Endodermal cell (in vitro differentiated cells): ENCODE measurements at regions not wholly inside any gene's neighbourhood (a gene's known extent, or its start where the extent isn't known, plus 50 kb on each side); places are given as distances from the start of the nearest gene placed in this dataset.

Experiments
- DNase-seq: peaks from one replicate; pipeline ENCODE4 v3.0.0-alpha.2; 2017
- H3K27ac ChIP-seq: 2 replicates; pipeline ENCODE4 v1.5.1; 2013; ENCODE audit warnings: mild to moderate bottlenecking, low read depth, low read length, moderate library complexity
- H3K27me3 ChIP-seq: 2 replicates; pipeline ENCODE4 v1.6.1; 2013; ENCODE audit warnings: mild to moderate bottlenecking, low read length, moderate library complexity; ENCODE audit not compliant: insufficient read depth, control insufficient read depth, poor library complexity, severe bottlenecking
- H3K36me3 ChIP-seq: 2 replicates; pipeline ENCODE4 v1.7.0; 2013; ENCODE audit warnings: mild to moderate bottlenecking, low read length, moderate library complexity; ENCODE audit not compliant: control insufficient read depth, insufficient read depth
- H3K4me1 ChIP-seq: one replicate; pipeline ENCODE4 v1.7.0; 2013; ENCODE audit warnings: low read length; ENCODE audit not compliant: control insufficient read depth, insufficient read depth
- H3K4me3 ChIP-seq: 2 replicates; pipeline ENCODE4 v1.5.1; 2013; ENCODE audit warnings: mild to moderate bottlenecking, low read length, moderate library complexity
- H3K9ac ChIP-seq: 2 replicates; pipeline ENCODE4 v1.6.1; 2013; ENCODE audit warnings: mild to moderate bottlenecking, low read length, moderate library complexity; ENCODE audit not compliant: poor library complexity, severe bottlenecking; ENCODE audit errors: extremely low read depth
- H3K9me3 ChIP-seq: 2 replicates; pipeline ENCODE4 v1.6.1; 2013; ENCODE audit warnings: mild to moderate bottlenecking, low read length, moderate library complexity; ENCODE audit not compliant: control insufficient read depth
- H3K27ac Mint-ChIP-seq: 2 replicates; pipeline ENCODE4 v1.8.0; 2020; ENCODE audit warnings: mixed read lengths
- H3K27me3 Mint-ChIP-seq: 2 replicates; pipeline ENCODE4 v1.8.0; 2021; ENCODE audit warnings: mild to moderate bottlenecking, mixed read lengths; ENCODE audit not compliant: insufficient read depth
- H3K36me3 Mint-ChIP-seq: 2 replicates; pipeline ENCODE4 v1.8.0; 2020; ENCODE audit warnings: low read depth, mixed read lengths
- H3K4me1 Mint-ChIP-seq: 2 replicates; pipeline ENCODE4 v1.8.0; 2020; ENCODE audit warnings: mixed read lengths
- H3K4me3 Mint-ChIP-seq: 2 replicates; pipeline ENCODE4 v1.8.0; 2020; ENCODE audit warnings: mild to moderate bottlenecking, moderate library complexity, mixed read lengths
- H3K9me3 Mint-ChIP-seq: 2 replicates; pipeline ENCODE4 v1.8.0; 2020; ENCODE audit warnings: mild to moderate bottlenecking, mixed read lengths
- CTCF ChIP-seq: fragments of 200-600 bp; sonication (generic); conservative IDR thresholded peaks from 2 replicates; pipeline ENCODE4 v1.5.0; 2021; ENCODE audit warnings: antibody characterized with exemption, mild to moderate bottlenecking
- WGBS, 2 experiments: methylation state at CpG; one replicate each; pipeline versions ENCODE4 v1.1.5 to v1.1.7; 2013; ENCODE audit warnings: missing lambda C conversion rate in 2 of 2, mixed read lengths in 1 of 2; ENCODE audit not compliant: insufficient coverage in 1 of 2, insufficient read length in 1 of 2; 5-methylcytosine and 5-hydroxymethylcytosine counted together

DNA sequence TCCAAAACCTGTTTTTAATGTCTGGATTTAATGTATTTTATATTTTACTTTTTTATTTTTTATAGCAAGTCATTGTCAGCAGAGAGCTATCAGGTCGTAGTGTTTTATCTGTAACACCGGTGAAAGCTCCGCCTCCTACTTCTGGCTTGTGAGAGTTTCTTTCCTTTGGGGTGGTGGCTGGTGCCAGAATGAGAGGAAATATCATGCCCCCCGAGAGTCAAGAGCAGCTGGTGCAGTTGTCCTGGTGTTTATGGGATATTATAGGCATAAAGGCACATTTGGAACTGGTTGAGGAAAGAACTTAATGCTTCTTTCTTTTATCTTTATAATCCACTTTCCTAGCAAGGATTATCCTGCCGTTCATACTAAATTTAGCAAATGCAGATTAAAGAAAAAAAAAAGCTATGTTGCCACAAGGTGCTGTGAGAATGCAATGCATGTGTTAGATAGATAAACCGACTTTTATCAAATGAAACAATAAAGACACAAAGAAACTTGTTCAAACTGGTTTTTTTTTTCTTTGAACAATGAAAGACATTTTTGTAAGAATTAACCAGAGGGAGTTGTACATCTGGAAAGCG, 260.1 kb upstream of the PLSCR5 start:
- no peaks in the 10 kb centered on the region for H3K36me3 ChIP-seq
- peak overlapping the region; percentile 81 for H3K27ac Mint-ChIP-seq
- no peaks in the 10 kb centered on the region for H3K36me3 Mint-ChIP-seq
- TF ChIP-seq CTCF = no peak
- DNase-seq = peak; percentile 56
- no peaks in the 10 kb centered on the region for H3K9me3 Mint-ChIP-seq
- peaks cover 6% of the 10 kb centered on the region for H3K4me1 ChIP-seq
- peak overlapping the region; percentile 6 for H3K4me3 ChIP-seq
- H3K27me3 Mint-ChIP-seq = no peaks in the 10 kb centered on the region
- whole genome bisulfite sequencing, 2 experiments = 73 to 80% methylated on average over 1 to 7 of the region's 7 CpGs
- H3K27ac ChIP-seq = no peak overlapping the region
- H3K4me1 Mint-ChIP-seq = peaks cover 30% of the 10 kb centered on the region
- no peak overlapping the region for H3K9ac ChIP-seq
- H3K9me3 ChIP-seq = no peaks in the 10 kb centered on the region
- peak overlapping the region; percentile 25 for H3K4me3 Mint-ChIP-seq
- no peaks in the 10 kb centered on the region for H3K27me3 ChIP-seq

DNA sequence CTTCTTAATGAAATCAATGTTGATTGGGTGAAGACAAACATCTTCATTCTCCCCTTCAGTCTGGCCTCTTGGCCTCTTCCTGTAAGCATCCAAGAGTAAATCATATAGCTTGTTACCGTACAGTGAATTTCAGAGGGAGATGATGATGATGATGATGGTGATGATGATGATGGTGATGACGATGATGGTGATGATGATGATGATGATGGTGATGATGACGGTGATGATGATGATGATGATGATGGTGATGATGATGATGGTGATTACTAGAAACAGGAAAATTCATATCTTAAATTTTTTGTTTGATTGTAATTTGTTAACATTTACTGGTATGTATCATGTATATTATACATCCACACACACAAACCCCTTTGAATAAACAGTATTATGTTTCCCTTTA, 256.1 kb upstream of the PLSCR5 start:
- Histone ChIP-seq H3K4me1 (peaks cover 6% of the 10 kb centered on the region), H3K27me3 (no peaks in the 10 kb centered on the region), H3K9ac (no peak overlapping the region), H3K36me3 (no peaks in the 10 kb centered on the region), H3K9me3 (no peaks in the 10 kb centered on the region), H3K27ac (no peak overlapping the region), H3K4me3 (no peak overlapping the region)
- TF ChIP-seq CTCF = no peak
- Mint-ChIP-seq H3K27me3 (no peaks in the 10 kb centered on the region), H3K27ac (no peak overlapping the region), H3K9me3 (no peaks in the 10 kb centered on the region), H3K4me1 (peaks cover 28% of the 10 kb centered on the region), H3K36me3 (no peaks in the 10 kb centered on the region), H3K4me3 (no peak overlapping the region)
- 90 to 98% methylated on average over 2 to 3 of the region's 3 CpGs for WGBS, 2 experiments
- DNase-seq = no peak

GRCh38 chr3:146854523-146854922, 249.4 kb upstream of the PLSCR5 start:
- Mint-ChIP-seq H3K36me3 (no peaks in the 10 kb centered on the region), H3K9me3 (no peaks in the 10 kb centered on the region), H3K27ac (no peak overlapping the region), H3K4me3 (no peak overlapping the region), H3K4me1 (peaks cover 1% of the 10 kb centered on the region), H3K27me3 (no peaks in the 10 kb centered on the region)
- no peaks in the 10 kb centered on the region for H3K27me3 ChIP-seq
- TF ChIP-seq CTCF = no peak
- no peaks in the 10 kb centered on the region for H3K9me3 ChIP-seq
- DNase-seq = no peak
- no peak overlapping the region for H3K9ac ChIP-seq
- no peaks in the 10 kb centered on the region for H3K4me1 ChIP-seq
- WGBS, 2 experiments = 91 to 93% methylated on average over 4 of the region's 4 CpGs
- no peak overlapping the region for H3K27ac ChIP-seq
- H3K36me3 ChIP-seq = no peaks in the 10 kb centered on the region
- H3K4me3 ChIP-seq = no peak overlapping the region
